CD14-positive monocyte (primary cell): ENCODE measurements at regions not wholly inside any gene's neighbourhood (a gene's known extent, or its start where the extent isn't known, plus 50 kb on each side); places are given as distances from the start of the nearest gene placed in this dataset.

Experiments used
- DNase-seq, 3 donors: peaks; one replicate each; pipeline ENCODE4 v3.0.0-alpha.2; 2011 to 2022
- H2AFZ ChIP-seq: 2 replicates; pipeline ENCODE4 v1.6.0; 2012; ENCODE audit warnings: mild to moderate bottlenecking, low read depth, low read length, inconsistent platforms; ENCODE audit not compliant: insufficient read depth, poor library complexity, severe bottlenecking
- H3K27ac ChIP-seq, 2 donors: 1 replicate in 1 of 2; 2 replicates in 1 of 2; pipeline ENCODE4 v1.5.1; 2012 to 2013; ENCODE audit warnings: low read length in 2 of 2, control low read depth in 1 of 2, inconsistent platforms in 1 of 2, low read depth in 1 of 2, mild to moderate bottlenecking in 1 of 2
- H3K27me3 ChIP-seq, 2 donors: one replicate each; pipeline versions ENCODE4 v1.6.0 to v1.6.1; 2011 to 2013; ENCODE audit warnings: low read length in 2 of 2; ENCODE audit not compliant: control insufficient read depth in 2 of 2, insufficient read depth in 2 of 2
- H3K36me3 ChIP-seq, 2 donors: replicated peaks in 1 of 2; 1 replicate in 1 of 2; 2 replicates in 1 of 2; pipeline versions ENCODE4 v1.5.1 to v1.6.1; 2012 to 2013; ENCODE audit warnings: low read length in 2 of 2, control low read depth in 1 of 2, inconsistent platforms in 1 of 2, mild to moderate bottlenecking in 1 of 2; ENCODE audit not compliant: insufficient read depth in 2 of 2, control insufficient read depth in 1 of 2
- H3K4me1 ChIP-seq, 2 donors: 1 replicate in 1 of 2; 2 replicates in 1 of 2; pipeline versions ENCODE4 v1.5.1 to v1.6.1; 2012 to 2013; ENCODE audit warnings: low read length in 2 of 2, control low read depth in 1 of 2, inconsistent platforms in 1 of 2, mild to moderate bottlenecking in 1 of 2, moderate library complexity in 1 of 2; ENCODE audit not compliant: insufficient read depth in 2 of 2, control insufficient read depth in 1 of 2
- H3K4me2 ChIP-seq: replicated peaks from 2 replicates; pipeline ENCODE3; 2012; ENCODE audit warnings: low read length, moderate library complexity, mild to moderate bottlenecking; ENCODE audit not compliant: poor library complexity, severe bottlenecking; ENCODE audit errors: extremely low read depth
- H3K4me3 ChIP-seq, 3 experiments: fragments of 200-600 bp in 1 of 3; sonication (generic) in 1 of 3; replicated peaks in 1 of 3; 1 replicate in 2 of 3; 2 replicates in 1 of 3; pipeline ENCODE4 v1.5.1; 2011 to 2013; ENCODE audit warnings: low read length in 3 of 3, mild to moderate bottlenecking in 3 of 3, control low read depth in 2 of 3, low read depth in 2 of 3, inconsistent platforms in 1 of 3, moderate library complexity in 1 of 3
- H3K79me2 ChIP-seq: 2 replicates; pipeline ENCODE4 v1.6.0; 2012; ENCODE audit warnings: mild to moderate bottlenecking, control low read depth, inconsistent platforms, low read length, moderate library complexity; ENCODE audit not compliant: insufficient read depth
- H3K9ac ChIP-seq: 2 replicates; pipeline ENCODE4 v1.6.0; 2017; ENCODE audit warnings: low read length, mild to moderate bottlenecking; ENCODE audit not compliant: insufficient read depth, poor library complexity, severe bottlenecking
- H3K9me3 ChIP-seq, 2 donors: replicated peaks in 1 of 2; 1 replicate in 1 of 2; 2 replicates in 1 of 2; pipeline versions ENCODE4 v1.5.1 to v1.6.1; 2012 to 2013; ENCODE audit warnings: low read length in 2 of 2, control low read depth in 1 of 2; ENCODE audit not compliant: control insufficient read depth in 1 of 2, insufficient read depth in 1 of 2
- H4K20me1 ChIP-seq: 2 replicates; pipeline ENCODE4 v1.6.0; 2012; ENCODE audit warnings: mild to moderate bottlenecking, low read length, control low read depth, moderate library complexity; ENCODE audit not compliant: insufficient read depth
- H3K27ac Mint-ChIP-seq, 7 donors: one replicate each; pipeline ENCODE4 v1.8.0; 2020; ENCODE audit warnings: mild to moderate bottlenecking in 7 of 7, mixed read lengths in 7 of 7, moderate library complexity in 6 of 7, inconsistent platforms in 2 of 7
- H3K27me3 Mint-ChIP-seq, 3 donors: one replicate each; pipeline ENCODE4 v1.8.0; 2021 to 2022; ENCODE audit warnings: low read depth in 3 of 3, mild to moderate bottlenecking in 3 of 3, mixed read lengths in 3 of 3, moderate library complexity in 3 of 3, inconsistent platforms in 1 of 3
- H3K36me3 Mint-ChIP-seq, 2 donors: one replicate each; pipeline ENCODE4 v1.8.0; 2020; ENCODE audit warnings: mixed read lengths in 2 of 2, inconsistent platforms in 1 of 2, mild to moderate bottlenecking in 1 of 2
- H3K4me1 Mint-ChIP-seq: one replicate; pipeline ENCODE4 v1.8.0; 2020; ENCODE audit warnings: mild to moderate bottlenecking, mixed read lengths
- H3K4me3 Mint-ChIP-seq, 2 donors: one replicate each; pipeline ENCODE4 v1.8.0; 2020; ENCODE audit warnings: mild to moderate bottlenecking in 2 of 2, mixed read lengths in 2 of 2, moderate library complexity in 1 of 2
- H3K9me3 Mint-ChIP-seq, 7 donors: one replicate each; pipeline ENCODE4 v1.8.0; 2020 to 2022; ENCODE audit warnings: mixed read lengths in 7 of 7, mild to moderate bottlenecking in 6 of 7, moderate library complexity in 6 of 7, inconsistent platforms in 2 of 7
- WGBS: methylation state at CpG from one replicate; pipeline ENCODE4 v1.1.5; 2013; ENCODE audit warnings: missing lambda C conversion rate; ENCODE audit not compliant: insufficient coverage; 5-methylcytosine and 5-hydroxymethylcytosine counted together
- intact Hi-C, 2 donors: fragments of 100-400 bp; cut with micrococcal nuclease; formaldehyde crosslinking; loops; one replicate each; pipeline versions ENCODE4 v1.15.0 to v1.15.1; 2023
- TF ChIP-seq, protein P1 (sequence below): fragments of 200-600 bp; IDR thresholded peaks from one replicate; pipeline ENCODE4 v1.8.0; 2022; ENCODE audit warnings: antibody characterized with exemption, mild to moderate bottlenecking

GRCh38 chr2:100643467-100643866 lies 80.7 kb downstream of the PDCL3 start:
- Histone ChIP-seq H2AFZ (no peak overlapping the region), H3K27me3 (no peaks in the 10 kb centered on the region), H3K4me1 (no peaks in the 10 kb centered on the region), H3K79me2 (no peaks in the 10 kb centered on the region), H3K4me3 (no peak overlapping the region), H3K4me2 (no peak overlapping the region), H3K36me3 (no peaks in the 10 kb centered on the region), H4K20me1 (no peaks in the 10 kb centered on the region), H3K9ac (no peak overlapping the region), H3K27ac (no peak overlapping the region), H3K9me3 (peaks cover 9 to 11% of the 10 kb centered on the region in 2 donors)
- intact Hi-C loops, result no loop called here
- Mint-ChIP-seq H3K9me3 (peaks cover 7 to 14% (median 9%) of the 10 kb centered on the region in 7 donors), H3K27ac (no peak overlapping the region), H3K4me1 (peaks cover 7% of the 10 kb centered on the region), H3K4me3 (no peak overlapping the region), H3K27me3 (peaks cover 0 to 10% (median 10%) of the 10 kb centered on the region in 3 donors), H3K36me3 (no peaks in the 10 kb centered on the region)
- 100% methylated on average over 2 of the region's 3 CpGs for whole genome bisulfite sequencing
- no peak for DNase-seq
- TF ChIP-seq, protein P1, sequence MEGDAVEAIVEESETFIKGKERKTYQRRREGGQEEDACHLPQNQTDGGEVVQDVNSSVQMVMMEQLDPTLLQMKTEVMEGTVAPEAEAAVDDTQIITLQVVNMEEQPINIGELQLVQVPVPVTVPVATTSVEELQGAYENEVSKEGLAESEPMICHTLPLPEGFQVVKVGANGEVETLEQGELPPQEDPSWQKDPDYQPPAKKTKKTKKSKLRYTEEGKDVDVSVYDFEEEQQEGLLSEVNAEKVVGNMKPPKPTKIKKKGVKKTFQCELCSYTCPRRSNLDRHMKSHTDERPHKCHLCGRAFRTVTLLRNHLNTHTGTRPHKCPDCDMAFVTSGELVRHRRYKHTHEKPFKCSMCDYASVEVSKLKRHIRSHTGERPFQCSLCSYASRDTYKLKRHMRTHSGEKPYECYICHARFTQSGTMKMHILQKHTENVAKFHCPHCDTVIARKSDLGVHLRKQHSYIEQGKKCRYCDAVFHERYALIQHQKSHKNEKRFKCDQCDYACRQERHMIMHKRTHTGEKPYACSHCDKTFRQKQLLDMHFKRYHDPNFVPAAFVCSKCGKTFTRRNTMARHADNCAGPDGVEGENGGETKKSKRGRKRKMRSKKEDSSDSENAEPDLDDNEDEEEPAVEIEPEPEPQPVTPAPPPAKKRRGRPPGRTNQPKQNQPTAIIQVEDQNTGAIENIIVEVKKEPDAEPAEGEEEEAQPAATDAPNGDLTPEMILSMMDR, result no peak

DNA sequence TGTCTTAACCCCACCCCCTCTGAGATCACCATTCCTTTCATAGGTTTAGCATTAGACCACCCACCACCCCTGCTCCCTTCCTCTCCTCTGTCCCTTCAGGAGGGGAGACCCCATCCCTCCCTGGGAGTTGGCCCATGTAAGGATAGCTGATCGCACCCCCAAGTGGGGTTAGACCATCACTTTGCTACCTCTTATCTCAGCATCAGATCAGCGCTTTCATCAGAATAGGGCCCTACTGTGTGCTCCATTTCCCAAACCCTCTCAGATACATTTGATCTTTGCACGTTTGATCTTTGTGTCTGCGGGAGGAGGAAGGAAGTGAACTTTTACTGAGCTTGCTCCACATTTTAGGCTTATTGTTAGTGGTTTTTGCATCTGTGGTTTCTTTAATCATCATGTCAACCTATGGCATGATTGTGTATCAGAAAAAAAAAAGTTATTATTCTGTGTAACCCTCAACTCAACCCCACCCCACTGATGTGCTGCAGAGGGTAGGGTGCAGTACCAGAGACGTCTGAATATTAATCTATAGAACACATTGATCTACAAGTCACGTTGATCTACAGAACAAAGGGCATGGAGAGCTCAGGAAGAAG lies 81.2 kb downstream of the PDCL3 start:
- Histone ChIP-seq H4K20me1 (no peaks in the 10 kb centered on the region), H3K9ac (no peak overlapping the region), H2AFZ (no peak overlapping the region), H3K27ac (no peak overlapping the region), H3K9me3 (peaks cover 11 to 13% of the 10 kb centered on the region in 2 donors), H3K27me3 (no peaks in the 10 kb centered on the region), H3K4me1 (no peaks in the 10 kb centered on the region), H3K36me3 (no peaks in the 10 kb centered on the region), H3K79me2 (no peaks in the 10 kb centered on the region), H3K4me3 (no peak overlapping the region), H3K4me2 (no peak overlapping the region)
- TF ChIP-seq, protein P1, result no peak
- no peaks in the 10 kb centered on the region for H3K36me3 Mint-ChIP-seq
- H3K9me3 Mint-ChIP-seq, result peaks cover 7 to 15% (median 11%) of the 10 kb centered on the region in 7 donors
- peaks cover 0 to 10% (median 9%) of the 10 kb centered on the region in 3 donors for H3K27me3 Mint-ChIP-seq
- no peak for DNase-seq
- peaks cover 7% of the 10 kb centered on the region for H3K4me1 Mint-ChIP-seq
- H3K4me3 Mint-ChIP-seq, result no peak overlapping the region
- H3K27ac Mint-ChIP-seq, result no peak overlapping the region
- intact Hi-C loops, result no loop called here
- WGBS, result no CpG with 5 or more reads among the region's 6 CpGs
